ENCODE measurements at regions not wholly inside any gene's neighbourhood (a gene's known extent, or its start where the extent isn't known, plus 50 kb on each side); places are given as distances from the start of the nearest gene placed in this dataset.

- Histone ChIP-seq H3K4me3 (replicated peaks in 1 of 2; ENCODE audit: low read depth in 1 of 2, low read length in 2 of 2) (no peak overlapping the region), H3K79me2 (ENCODE audit: insufficient read depth, low read length) (no peaks in the 10 kb centered on the region), H3K4me2 (ENCODE audit: low read length) (no peak overlapping the region), H4K20me1 (ENCODE audit: insufficient read depth) (no peaks in the 10 kb centered on the region), H3K4me1 (ENCODE audit: control insufficient read depth in 1 of 2, insufficient read depth in 2 of 2, low read length in 2 of 2) (no peaks in the 10 kb centered on the region), H3K9me3 (ENCODE audit: control insufficient read depth in 1 of 2, insufficient read depth in 1 of 2, low read depth in 1 of 2, low read length in 2 of 2) (peaks cover 0 to 3% of the 10 kb centered on the region in 2 experiments; a peak in 3 of 4 replicates), H3K27ac (ENCODE audit: low read depth, low read length) (no peak overlapping the region), H3K27me3 (ENCODE audit: insufficient read depth, low read length) (no peaks in the 10 kb centered on the region), H3K9me2 (ENCODE audit: insufficient read depth) (no peaks in the 10 kb centered on the region), H2AFZ (ENCODE audit: low read depth, low read length, poor library complexity, severe bottlenecking) (no peak overlapping the region), H3K36me3 (ENCODE audit: control insufficient read depth in 1 of 2, insufficient read depth in 2 of 2, low read length in 2 of 2) (no peaks in the 10 kb centered on the region), H3K9ac (ENCODE audit: low read length) (no peak overlapping the region)
- ATAC-seq (no peak), DNase-seq (ENCODE audit: low read depth, low spot score) (no peak)
- no TSS peak for BruUV-seq (replicated peaks)
- CTCF ChIA-PET, result no interaction called here
- no peak for TF ChIP-seq ZFX (IDR thresholded peaks at IDR 0.05)
- TF ChIP-seq TCF7L2 (IDR thresholded peaks at IDR 0.05; ENCODE audit: borderline replicate concordance, extremely low read depth, insufficient read depth, insufficient read length), result peak; percentile 45
- RAD21 ChIA-PET (ENCODE audit: low non-redundant PET in 1 of 2, low total read pairs in 2 of 2, uncharacterized antibody in 2 of 2, unreplicated experiment in 2 of 2), result no interaction called here
- POLR2A ChIA-PET, result no interaction called here
- intact Hi-C loops (cut with micrococcal nuclease), result no loop called here
These were observed 231.3 kb upstream of the CELF2 start for GRCh38 chr10:10786109-10787090.

- H3K36me3 ChIP-seq (ENCODE audit: control insufficient read depth in 1 of 2, insufficient read depth in 2 of 2, low read length in 2 of 2), result no peaks in the 10 kb centered on the region
- no peak for TF ChIP-seq CBX3 (IDR thresholded peaks at IDR 0.05; ENCODE audit: low read depth)
- no peak for TF ChIP-seq EZH2phosphoT487 (IDR thresholded peaks at IDR 0.05; ENCODE audit: borderline replicate concordance)
- no peak for TF ChIP-seq CEBPB (IDR thresholded peaks at IDR 0.05; ENCODE audit: low read depth)
- no peak for TF ChIP-seq ATF3 (IDR thresholded peaks at IDR 0.05)
- TF ChIP-seq RAD21 (IDR thresholded peaks at IDR 0.05; ENCODE audit: low read depth), result no peak
- TF ChIP-seq POLR2A (IDR thresholded peaks at IDR 0.05; ENCODE audit: borderline replicate concordance, extremely low read depth, insufficient read depth, insufficient read length), result no peak
- peaks cover 0 to 3% of the 10 kb centered on the region in 2 experiments; a peak in 3 of 4 replicates for H3K9me3 ChIP-seq (ENCODE audit: control insufficient read depth in 1 of 2, insufficient read depth in 1 of 2, low read depth in 1 of 2, low read length in 2 of 2)
- no peak overlapping the region for H3K4me2 ChIP-seq (ENCODE audit: low read length)
- no peaks in the 10 kb centered on the region for H3K27me3 ChIP-seq (ENCODE audit: insufficient read depth, low read length)
- ATAC-seq, result no peak
- RAD21 ChIA-PET (ENCODE audit: low non-redundant PET in 1 of 2, low total read pairs in 2 of 2, uncharacterized antibody in 2 of 2, unreplicated experiment in 2 of 2), result no interaction called here
- no peaks in the 10 kb centered on the region for H4K20me1 ChIP-seq (ENCODE audit: insufficient read depth)
- intact Hi-C loops (cut with micrococcal nuclease), result no loop called here
- no peak overlapping the region for H3K27ac ChIP-seq (ENCODE audit: low read depth, low read length)
- no TSS peak for BruUV-seq (replicated peaks)
- no peaks in the 10 kb centered on the region for H3K9me2 ChIP-seq (ENCODE audit: insufficient read depth)
- CTCF ChIA-PET, result no interaction called here
- no peaks in the 10 kb centered on the region for H3K4me1 ChIP-seq (ENCODE audit: control insufficient read depth in 1 of 2, insufficient read depth in 2 of 2, low read length in 2 of 2)
- no peak overlapping the region for H3K9ac ChIP-seq (ENCODE audit: low read length)
- POLR2A ChIA-PET, result no interaction called here
- H3K4me3 ChIP-seq (replicated peaks in 1 of 2; ENCODE audit: low read depth in 1 of 2, low read length in 2 of 2), result no peak overlapping the region
- DNase-seq (ENCODE audit: low read depth, low spot score), result no peak
- H3K79me2 ChIP-seq (ENCODE audit: insufficient read depth, low read length), result no peaks in the 10 kb centered on the region
- H2AFZ ChIP-seq (ENCODE audit: low read depth, low read length, poor library complexity, severe bottlenecking), result no peak overlapping the region
These were observed 230.1 kb upstream of the CELF2 start for GRCh38 chr10:10787586-10787985.

All from HCT116 (cell line).